Hematopoietic multipotent progenitor cell treated with erythropoietin and hydrocortisone succinate and interleukin-3 and kit ligand, for 15 days (in vitro differentiated cells): ENCODE measurements at regions not wholly inside any gene's neighbourhood (a gene's known extent, or its start where the extent isn't known, plus 50 kb on each side); places are given as distances from the start of the nearest gene placed in this dataset.

Experiments
- DNase-seq: peaks from one replicate; pipeline ENCODE4 v3.0.0-alpha.2; 2015; ENCODE audit warnings: low spot score

DNA sequence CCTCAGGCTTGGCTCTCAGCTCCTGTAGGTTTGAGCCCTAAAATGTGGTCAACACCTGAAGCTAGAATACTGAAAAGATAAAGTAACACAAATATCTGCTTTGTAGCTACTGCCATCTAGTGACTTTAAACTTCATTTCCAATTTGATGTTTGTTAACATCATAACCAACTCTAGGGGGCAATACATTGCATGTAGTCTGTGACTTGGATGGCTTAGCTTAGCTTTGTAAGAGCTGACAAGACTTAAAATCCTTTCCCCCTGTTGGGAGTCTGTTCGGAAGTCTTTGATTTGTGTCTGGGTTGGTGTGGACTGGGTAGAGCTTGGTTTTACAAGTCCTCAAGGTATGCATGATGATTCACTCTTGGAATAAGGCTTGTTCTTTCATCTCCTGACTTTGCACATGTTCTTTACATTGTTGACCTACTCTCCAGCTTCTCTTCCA, 51.7 kb downstream of the SCN11A start:
- peak; percentile 48 for DNase-seq

DNA sequence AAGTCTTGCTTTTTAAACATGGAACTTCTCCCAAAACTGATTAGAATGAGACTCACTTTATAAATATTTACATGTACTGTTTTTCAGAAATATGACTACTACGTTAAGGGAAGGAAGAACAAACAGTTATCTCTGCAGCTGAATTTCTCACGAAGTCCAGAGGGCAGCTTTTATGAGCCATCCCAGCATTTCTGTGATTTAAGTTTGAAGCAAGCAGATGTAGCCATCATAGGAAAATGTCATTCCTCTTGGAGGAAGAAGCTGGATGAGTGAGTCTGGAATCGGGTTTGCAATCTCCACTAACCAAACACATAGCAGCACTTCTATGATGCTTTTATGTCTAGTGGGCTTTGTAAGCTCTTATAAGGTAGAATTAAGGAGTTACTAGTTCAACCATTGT, 53.7 kb downstream of the SCN11A start:
- no peak for DNase-seq

DNA sequence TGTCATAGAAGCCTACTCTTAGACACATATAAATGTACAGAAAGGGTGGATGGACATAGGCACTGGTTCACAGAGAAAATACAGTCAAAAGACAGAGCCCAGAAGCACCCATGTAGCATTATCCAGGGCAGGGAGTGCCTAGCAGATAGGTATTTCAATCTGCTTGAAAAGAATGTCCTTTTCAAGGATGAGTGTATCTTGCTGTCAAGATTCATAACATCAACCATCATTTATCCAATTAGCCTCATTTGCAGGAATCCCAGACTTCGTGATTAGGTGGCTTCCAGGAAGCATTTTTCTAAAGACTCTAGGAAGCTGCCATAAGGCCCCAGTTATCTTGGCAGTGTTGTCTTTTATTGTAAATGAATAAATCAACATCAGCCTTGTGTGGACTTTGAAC, 55.6 kb downstream of the SCN11A start:
- no peak for DNase-seq

DNA sequence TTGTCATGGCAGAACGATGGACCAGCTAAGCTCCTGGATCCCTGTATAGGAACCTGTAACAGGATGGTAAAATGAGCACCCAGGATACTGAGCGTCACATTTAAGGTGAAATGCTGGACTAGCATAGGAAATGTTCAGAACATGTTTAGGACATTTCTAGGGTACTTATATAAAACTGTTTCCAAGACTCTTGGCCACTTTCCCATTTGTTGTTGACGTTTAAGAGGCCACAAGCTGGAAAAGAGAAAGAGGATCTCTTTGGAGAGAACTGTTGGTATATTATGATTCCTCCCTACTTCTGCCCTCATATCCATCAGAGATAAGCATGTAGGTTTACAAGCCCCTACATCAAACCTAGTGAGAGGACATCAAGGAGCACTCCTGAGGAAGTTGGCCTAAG, 57.5 kb downstream of the SCN11A start:
- no peak for DNase-seq

DNA sequence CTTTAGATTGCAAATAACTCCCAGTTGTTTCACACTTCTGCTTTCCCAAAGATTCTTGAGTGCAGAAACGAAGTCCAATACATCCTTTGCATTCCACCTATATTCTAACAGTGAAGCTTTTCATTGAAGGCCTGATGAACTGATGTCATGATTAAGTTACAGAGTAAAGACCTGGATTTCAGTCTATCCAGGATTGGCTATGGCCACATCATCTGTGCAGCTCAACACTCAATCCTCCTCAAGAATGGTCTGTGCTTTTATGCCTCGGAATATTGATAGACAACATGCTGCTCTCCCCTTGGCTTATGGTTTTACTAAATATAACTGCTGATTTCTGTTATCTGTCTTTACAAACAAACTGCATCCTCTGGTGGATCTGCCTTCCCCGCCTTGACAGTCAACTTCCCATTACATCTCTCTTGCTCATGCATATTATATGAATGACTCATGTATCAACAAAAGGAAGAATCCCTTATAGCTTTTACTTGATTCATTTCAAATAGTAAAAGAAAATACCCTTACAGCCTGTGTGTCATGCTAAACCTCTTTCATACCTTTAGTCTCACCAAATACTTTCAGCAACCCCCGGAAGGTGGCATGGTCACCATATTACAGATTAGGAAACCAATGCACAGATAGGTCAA, 59.5 kb downstream of the SCN11A start:
- DNase-seq, result no peak

DNA sequence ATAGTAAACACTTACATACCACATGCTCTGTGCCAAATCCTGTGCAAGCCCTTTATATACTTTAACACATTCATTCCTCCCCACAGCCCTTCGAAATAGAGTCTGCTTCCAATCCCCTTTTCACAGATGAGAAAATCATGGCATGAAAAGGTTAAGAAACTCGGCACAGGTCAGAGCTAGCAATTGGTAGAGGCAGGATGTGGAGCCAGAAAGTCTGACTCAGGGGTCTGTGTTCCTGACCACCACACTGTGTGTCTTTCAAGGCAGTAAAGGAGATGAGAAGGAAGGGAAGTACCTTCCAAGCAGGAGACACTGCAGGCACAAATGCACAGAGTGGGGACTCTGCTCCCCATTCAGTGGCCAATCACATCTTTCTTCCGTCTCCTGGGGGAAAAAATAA, 61.1 kb downstream of the SCN11A start:
- DNase-seq, result no peak

DNA sequence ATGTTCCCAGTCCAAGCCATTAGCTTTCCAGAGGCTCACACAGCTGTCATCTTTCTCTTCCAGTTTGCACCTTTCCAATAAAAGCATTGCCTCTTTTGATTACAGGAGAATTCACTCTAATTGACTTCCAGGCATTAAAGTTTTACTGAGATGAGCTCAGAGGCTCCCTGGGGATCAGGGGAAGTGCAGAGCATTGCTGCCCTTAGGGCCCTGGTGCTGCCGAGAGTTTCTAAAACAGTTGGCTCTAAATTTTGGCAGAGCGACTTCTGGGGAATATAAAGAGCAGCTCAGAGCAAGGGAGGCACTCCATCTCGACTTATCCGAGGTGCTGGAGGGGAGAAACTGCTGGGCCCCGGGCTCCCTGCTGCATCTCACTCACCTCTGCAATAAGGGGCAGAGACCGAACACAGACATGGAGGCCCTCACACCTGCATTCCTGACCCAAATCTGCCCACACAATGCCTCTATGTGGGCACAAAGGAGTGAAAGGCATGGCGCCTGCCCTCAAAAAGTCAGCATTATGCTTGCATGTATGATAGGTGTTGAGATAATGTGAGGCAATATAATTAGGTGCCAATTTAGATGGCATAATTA, 61.7 kb downstream of the SCN11A start:
- DNase-seq, result no peak

DNA sequence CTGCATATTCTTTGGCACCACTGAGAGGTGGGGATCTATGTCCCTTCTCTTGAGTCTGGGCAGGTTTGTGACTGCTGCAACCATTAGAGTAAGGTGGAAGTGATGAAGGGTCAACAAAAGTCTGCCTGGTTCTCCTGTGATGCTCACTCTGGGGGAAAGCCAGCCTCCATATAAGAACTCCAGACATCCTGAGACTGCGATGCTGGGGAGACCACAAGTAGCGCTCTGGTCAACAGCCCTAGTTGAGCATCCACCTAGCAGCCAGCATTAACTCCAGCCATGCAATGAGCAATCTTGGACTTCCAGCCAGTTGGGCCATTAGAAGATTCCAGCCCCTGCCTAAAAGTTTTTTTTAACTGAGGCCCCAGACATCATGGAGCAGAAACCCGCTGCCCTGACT, 62.8 kb downstream of the SCN11A start:
- no peak for DNase-seq

DNA sequence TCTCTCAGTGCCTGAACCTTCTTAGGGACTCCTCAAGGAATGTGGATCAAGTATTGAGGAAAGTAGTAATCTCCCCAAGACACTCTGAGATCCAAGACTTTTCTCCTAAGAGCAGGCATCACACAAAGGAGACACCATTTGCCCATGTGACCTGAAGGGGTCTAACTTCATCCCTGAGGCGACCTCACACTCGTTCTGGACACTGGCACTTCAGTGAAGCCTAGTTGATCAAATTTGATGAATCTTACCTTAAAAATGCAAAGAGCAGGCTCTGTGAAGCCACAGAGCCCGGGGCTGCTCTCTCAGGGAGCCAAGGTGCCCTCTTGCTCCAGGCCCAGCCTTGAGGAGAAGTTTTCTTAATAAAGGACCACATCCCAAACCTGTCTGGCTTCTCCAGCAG, 64.3 kb downstream of the SCN11A start:
- DNase-seq, result no peak

DNA sequence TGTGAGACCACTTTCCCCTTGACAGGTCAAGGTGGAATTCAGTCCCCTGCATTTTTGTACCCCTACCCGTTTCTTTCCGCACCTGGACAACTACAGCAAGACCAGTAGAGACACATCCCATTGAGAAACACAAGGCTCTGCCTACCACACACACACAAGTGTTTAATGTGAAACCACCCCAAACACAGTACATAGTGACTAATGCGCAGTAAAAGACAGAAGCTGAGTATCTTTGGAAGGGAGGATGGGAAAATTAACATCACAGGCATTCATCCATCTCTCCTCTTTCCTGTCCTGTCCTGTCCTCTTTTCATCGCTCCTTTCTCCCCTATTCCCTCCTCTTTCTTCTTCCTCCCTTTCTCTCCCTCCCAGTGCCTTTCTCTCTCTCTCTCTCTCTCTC, 64.8 kb downstream of the SCN11A start:
- no peak for DNase-seq

DNA sequence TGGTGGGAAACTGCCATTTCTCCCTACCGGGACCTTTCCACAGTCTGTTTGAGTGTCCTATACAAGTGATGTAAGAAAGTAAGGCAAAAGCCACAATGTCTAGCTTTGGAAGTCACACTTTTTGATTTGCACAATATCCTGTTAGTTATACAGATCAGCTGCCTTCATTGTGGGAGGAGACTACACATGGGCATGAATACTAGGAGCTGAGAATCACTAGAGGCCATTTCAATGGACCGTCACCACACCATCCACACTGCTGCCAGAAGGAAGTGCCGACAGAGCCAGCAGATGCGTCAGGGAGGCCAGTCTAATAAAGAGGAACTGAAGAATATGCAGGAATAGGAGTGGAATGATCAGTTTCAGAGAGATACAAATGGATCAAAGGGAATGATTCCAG, 65.8 kb downstream of the SCN11A start:
- no peak for DNase-seq

DNA sequence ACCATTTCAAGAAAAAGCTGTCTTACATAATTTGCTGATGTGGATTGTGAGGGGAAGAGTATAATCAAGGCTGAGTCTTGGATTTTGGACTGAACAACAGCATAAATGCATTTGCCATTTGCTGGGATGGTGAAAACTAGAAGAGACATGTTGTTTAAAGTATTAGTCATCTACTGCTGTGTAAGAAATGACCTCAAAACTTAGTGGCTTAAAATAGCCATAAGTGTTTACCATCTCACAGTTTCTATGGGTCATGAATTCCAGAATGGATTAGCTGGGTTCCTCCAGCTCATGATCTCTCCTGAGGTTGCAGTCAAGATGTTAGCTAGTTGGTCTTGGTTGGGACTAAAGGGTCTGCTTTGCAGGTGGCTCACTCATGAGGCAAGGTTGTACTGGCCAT, 66.2 kb downstream of the SCN11A start:
- no peak for DNase-seq

DNA sequence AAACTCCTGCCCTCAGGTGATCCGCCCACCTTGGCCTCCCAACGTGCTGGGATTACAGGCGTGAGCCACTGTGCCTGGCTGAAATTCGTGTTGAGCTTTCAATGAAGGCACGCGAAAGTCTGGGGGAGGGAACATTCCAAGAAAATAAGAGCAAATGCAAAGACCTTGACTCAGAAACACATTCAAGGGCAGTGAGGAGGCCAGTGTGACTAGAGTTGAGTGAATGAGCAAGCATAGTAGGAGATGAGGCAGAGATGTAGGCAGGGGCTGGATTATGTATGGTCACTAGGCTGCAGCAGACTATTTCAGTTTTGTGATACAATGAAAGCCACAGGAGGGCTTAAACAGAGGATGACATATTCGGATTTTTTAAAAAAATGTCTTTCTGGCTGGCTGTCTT, 67.0 kb downstream of the SCN11A start:
- no peak for DNase-seq

DNA sequence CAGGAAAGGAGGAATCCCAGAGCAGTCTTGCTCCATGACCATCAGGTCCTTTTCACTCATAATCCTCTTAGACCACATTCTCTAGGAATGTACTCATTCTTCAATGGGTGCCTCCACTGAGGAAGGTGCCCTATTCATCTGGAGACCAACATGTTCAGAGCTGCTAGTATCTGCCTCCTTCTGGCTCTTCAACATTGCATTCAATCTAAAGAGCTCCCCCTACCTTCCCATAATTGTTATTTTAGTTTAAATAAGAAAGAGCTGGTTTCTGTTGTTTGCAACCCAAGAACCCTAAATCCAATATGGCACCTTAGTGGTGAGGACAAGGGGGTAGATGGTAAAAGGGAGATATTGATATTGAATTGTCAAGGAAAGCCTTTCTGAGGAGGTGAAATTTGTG, 67.6 kb downstream of the SCN11A start:
- DNase-seq, result no peak

DNA sequence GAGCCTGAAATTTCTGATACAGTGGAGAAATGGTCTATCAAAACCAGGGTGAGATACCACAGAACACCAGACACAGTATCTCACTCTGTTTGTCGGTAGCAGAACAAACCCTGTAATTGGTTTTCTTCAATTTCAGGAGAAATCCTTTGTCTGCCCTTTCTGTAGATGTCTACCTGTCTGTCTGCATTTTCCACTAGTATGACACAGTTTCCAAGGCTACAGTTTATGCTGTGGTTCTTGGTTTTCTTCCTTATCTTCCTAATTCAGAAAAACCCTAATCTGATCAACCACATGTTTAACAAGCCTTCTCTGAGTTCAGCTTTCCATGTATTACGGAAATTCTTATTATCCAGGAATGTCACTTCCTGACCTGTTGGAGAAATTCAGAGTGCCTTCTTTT, 70.8 kb downstream of the SCN11A start:
- DNase-seq, result no peak

DNA sequence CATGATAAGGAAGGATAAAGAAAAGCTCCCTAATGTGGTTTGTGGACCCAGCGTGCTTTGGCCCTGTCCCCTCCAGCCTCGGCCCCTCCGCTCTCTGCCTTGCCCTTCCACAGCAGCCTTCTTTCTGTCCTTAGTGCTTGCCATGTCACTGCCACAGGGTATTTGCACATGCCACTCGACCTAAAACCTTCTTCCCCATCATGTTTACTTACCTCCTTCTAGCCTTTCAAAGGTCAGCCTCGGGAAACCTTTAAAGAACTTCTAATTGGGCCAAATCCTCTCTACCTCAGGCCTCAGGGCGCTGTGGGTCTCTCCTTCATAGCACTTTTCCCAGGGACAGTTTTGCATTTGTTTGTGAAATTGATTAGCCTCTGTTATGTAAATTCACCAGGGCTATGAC, 73.0 kb downstream of the SCN11A start:
- DNase-seq, result no peak

DNA sequence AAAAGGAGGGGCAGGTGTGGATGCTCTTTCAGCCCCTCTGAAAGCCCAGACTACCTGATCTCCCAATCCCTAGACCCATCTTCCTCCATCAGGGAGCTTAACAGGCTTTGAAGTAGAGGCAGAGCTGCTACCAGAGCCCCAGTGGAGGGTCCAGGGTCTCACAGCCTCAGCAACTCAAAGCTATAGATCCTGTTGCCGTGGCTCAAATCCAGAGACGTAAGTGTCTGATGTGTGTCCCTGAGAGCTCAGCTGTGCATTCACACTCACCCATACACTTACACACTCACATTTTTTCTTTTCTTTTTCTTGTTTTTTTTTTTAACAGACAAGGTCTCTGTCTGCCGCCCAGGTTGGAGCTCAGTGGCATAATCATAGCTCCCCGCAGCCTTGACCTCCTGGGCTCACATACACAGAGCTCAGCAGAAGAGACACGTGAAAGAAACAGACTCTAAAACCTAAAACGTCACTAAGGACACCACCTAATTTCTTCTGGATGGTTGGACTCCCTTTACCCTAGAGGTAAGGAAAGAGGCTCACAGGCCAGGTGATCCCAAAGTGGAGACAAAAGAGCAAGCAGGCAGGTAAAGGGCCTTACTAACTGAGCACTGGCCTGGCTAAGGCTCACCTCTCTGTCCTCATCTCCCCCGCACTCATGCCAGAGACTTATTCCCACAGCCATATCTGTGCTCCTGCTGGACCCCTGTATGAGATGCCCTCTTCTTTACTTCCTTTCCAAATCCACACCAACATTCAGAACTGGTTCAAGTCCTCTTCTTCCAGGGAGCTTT, 80.7 kb downstream of the SCN11A start:
- no peak for DNase-seq

DNA sequence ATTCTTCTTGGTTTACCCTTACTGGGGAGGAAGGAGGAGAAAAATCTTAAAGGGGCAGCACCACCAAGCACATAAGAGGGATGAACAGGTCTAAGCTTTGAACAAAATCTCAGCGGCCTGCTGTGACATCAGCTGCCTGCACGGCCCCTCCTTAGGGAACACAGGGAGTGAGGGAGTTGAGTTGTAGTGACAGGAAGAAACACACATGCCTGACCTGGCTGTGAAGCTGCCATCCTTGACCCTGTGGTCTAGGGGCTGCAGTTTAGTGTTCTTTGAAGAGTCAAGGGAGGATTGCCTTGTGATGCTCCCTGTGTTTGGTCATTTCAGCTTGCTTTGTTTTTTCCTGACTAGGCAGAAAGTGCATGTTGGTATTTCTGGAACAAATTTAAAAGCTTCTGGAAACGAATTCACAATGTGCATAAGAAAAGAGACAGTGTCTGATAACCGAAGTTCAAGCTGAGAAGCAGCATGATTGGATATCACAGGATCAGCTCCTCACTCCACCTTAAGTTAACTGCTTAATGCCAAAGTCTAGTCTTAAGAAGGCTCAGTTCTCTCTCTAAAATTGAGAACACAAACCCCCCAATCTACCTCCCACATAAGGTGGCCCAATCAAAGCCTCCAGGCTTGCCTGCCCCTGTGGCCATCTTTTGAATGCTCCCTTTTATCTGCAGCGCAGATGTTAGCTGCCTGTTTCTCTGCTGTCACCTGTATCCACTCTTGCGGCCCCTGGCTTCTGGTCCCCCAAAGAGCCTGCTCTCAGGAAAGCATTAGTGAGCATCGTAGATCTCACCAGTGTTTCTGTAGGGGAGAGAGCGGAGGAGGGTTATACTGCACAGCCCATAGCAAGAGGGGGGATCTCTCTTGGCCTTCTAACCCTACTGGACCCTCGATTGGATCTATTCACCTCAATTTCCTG, 82.2 kb downstream of the SCN11A start:
- DNase-seq, result no peak

DNA sequence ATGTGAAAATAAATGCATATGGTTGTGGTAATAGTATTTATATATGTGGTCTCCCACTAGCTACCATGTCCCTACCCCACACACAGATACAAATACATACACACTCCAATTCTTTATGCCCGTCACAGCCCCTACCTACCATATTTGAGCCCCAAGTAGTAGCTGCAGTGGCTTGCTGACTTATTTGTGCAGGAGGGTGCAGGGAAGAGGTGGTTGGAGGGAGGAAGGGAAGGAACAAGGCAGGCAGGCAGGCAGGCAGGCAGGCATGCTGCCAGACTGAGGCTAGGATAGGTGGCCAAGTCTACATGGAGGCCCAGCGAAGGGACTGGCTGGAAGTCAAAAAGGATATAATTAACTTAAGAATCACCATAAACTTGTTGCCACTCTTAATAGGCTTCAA, 82.9 kb downstream of the SCN11A start:
- no peak for DNase-seq

DNA sequence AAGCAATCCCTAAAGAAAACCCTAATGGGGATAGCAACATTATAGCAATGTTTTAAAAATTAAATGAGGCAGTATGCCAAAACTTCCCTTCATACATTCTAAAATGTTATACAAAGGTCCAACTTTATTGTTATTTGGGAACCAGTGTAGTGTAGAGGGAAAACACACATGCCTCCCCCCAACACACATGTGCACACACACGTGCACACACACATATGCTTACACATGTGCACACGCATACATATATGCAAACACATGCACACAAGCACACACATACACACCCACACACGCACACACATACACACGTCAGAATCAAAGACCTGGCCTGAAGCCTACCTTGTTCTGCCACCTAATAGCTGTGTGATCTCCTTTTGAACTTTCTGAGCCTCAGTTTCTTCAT, 83.3 kb downstream of the SCN11A start:
- DNase-seq, result no peak

DNA sequence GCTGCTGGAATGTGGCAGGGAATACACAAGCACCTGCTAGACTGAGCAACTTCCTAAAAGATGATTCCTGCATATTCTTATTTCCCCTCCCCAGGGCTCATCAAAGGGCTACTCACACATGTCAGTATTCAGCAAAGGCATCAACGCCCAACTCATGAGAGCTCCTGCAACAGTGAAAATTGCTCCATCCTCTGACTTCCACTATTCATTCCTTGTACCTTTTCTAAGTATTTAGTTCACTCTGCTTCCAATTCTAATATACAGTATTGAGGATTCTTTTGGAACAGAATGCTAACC, 84.1 kb downstream of the SCN11A start:
- no peak for DNase-seq

DNA sequence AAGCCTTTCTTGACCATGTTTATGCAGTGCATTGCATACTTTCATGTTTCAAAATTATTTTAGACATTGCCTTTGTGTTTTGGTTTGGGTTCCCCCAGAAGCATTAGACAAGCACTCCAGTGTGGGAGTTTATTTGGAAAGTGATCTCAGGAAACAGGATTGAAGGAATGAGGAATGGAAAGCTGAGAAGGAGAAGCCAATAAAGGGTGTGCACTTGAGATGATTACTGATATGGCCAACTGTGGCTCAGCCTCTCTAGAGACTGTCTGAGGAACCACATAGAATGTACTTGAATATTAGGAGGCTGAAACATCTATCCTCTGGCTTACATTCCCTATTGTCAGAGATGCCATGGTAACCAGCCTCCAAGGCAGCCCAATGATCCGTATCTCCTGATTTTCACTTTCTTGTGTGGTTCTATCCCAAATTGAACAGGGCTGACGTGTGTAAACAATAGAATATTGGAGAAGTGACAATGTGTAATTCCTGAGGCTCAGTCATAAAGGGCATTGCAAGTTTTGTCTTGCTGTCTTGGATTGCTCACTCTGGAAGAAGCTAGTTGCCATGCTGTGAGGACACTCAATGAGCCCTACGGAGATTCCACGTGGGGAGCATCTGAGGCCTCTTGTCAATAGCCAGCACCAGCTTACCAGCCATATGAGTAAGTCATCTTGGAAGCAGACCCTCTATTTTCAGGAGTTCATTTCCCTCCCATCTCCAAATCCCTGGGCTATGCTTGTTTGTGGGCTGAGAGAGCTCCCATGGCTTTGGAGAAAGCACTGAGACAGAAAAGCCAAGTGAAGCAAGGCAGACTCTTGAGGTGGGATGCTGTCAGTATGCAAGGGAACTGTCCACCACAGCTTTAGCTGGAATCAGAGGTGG, 84.7 kb downstream of the SCN11A start:
- DNase-seq, result no peak
